NCI-H526 treated with DMSO at 0.1 percent for 48 hours (cell line): ENCODE measurements at regions not wholly inside any gene's neighbourhood (a gene's known extent, or its start where the extent isn't known, plus 50 kb on each side); places are given as distances from the start of the nearest gene placed in this dataset.
A peak's percentile ranks its signal among the peaks of the same experiment; 100 is the strongest.

ENCODE experiments used
- DNase-seq: peaks from one replicate; lab custom pipeline; 2025; lab: John Stamatoyannopoulos, UW

- DNase-seq = no peak
Measured at GRCh38 chr2:216808805-216809425, 50.9 kb downstream of the TNP1 start.

DNA sequence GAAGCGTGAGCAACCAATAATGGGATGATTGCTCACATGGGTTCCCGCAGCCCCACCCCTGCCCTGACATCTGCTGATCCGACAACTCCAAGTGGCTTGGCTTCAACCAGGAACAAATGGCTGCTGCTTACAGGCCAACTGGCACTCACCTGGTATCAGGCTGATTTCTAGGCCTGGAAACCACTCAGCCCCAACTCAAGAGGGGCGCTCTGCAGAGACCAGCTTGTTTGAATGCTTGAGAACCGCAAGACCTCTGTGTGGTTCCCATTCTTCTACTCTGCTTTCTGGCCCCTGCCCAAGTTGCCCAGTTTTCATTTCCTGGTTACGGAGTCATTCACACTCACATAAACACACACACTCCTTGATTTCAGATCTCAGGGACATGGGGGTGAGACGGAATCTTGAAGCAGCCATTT lies 52.0 kb downstream of the TNP1 start:
- no peak for DNase-seq

- DNase-seq = no peak
Measured at GRCh38 chr2:216804357-216805350, 55.2 kb downstream of the TNP1 start.

- DNase-seq = no peak
Measured at GRCh38 chr2:216803791-216804190, 56.1 kb downstream of the TNP1 start.

DNA sequence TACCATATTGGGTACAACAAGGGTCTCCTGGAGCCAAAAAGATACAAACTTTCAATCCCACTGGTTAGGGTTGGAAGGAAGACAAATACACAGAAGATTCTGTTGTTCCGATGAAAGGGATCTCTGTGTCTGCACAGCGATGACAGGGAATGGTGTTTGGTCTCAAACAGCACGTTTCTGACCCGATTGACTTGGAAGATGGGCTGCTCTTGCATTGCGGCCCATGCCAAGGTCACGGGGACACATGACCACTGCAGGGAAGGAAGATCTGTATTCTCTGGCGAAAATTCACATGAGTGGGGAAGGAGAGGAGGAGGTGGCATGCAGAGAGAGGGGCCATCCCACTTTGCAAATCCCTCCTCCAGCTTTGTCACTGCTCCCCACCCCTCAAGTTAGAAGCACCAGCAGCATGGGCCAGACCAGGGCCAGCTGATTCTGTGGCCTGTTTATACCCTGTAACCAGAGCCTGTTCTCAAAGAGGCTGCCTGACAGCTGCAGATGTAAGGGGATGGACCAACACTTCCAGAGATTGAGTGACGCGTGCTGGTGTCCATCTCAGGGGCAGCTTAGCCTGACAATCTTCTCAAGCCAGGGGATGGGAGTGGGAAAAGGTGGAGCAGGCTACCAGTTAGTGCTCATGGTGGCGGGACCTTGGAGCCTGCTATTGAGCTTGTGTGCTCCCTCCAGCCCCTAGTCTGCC lies 57.2 kb downstream of the TNP1 start:
- no peak for DNase-seq

DNA sequence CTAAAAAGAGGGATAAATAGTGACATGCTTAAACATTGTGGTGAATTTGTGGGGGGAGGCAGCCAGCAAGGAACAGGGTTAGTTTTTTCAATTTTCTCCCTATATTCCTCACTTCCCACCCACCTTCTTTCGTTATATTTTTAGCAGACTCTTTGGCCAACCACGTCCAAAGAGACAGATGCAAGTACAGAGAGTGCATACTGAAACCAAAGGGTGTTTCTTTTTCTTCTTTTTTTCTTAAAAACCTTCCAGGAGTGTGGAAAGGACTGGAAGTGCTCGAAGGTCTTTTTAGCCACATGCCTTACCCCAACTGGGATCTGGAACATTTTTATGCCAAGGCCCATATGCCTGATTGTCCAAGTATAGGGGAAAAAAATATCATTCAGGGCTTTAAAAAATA lies 59.0 kb downstream of the TNP1 start:
- no peak for DNase-seq

DNA sequence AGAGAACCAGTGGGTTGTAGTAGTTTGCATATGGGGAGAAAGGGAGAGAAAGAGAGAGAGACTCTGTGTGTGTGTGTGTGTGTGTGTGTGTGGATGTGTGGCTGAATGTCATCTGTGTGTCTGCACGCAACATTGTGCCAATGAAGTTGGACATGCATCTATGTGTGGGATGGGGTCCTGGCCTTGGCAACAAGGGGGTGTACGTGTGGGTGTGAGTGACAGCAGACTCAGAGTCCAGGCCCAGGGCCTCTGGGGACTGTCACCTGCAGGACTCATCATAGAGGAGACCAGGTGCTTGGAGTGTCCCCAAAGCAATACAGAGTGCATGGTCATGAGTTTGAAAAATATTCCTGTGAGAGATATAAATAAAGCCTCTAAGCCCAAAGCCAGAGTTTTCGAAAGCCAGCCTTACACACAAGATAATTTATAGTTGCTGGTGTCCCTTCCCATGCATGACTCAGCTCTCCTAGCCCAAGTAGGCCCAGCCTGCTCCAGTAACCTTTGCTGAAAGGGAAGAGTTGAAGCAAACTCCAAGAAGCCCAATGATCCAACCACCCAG lies 59.9 kb downstream of the TNP1 start:
- no peak for DNase-seq

DNA sequence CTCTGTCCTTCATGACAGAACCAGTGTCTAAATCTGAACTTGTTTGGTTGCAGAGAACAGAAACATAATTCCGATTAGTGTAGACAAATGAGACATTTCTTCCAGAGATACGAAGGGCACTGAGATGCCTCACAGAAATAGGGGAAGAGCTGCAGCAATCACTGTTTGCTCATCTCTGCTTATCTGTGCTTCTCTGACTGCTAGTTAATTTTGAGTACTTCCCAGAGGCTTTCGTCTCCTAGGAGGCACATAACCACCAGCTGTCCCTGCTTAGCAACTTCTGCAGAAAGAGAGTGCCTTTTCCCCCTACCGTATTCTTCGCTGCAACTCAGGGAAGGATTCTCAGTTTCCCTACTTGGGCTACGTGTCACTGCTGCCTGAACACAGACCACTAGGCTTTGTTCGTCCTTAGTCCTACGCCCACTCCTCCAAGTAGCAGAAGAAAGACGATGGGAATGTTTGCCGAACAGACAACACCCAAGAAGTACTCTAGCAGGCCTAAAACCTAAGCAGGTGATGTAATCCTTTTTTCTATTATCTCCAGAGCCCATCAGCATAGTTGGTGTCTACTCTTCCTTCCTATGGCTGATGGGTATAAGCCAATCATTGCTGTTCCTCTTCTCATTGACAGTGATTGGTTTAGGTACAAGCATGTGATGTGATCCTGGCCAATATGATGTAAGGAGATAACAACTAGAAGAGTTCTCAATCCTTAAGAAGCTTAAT lies 63.6 kb downstream of the TNP1 start:
- DNase-seq = no peak

GRCh38 chr2:216793386-216793785 lies 66.5 kb downstream of the TNP1 start:
- DNase-seq = no peak

DNA sequence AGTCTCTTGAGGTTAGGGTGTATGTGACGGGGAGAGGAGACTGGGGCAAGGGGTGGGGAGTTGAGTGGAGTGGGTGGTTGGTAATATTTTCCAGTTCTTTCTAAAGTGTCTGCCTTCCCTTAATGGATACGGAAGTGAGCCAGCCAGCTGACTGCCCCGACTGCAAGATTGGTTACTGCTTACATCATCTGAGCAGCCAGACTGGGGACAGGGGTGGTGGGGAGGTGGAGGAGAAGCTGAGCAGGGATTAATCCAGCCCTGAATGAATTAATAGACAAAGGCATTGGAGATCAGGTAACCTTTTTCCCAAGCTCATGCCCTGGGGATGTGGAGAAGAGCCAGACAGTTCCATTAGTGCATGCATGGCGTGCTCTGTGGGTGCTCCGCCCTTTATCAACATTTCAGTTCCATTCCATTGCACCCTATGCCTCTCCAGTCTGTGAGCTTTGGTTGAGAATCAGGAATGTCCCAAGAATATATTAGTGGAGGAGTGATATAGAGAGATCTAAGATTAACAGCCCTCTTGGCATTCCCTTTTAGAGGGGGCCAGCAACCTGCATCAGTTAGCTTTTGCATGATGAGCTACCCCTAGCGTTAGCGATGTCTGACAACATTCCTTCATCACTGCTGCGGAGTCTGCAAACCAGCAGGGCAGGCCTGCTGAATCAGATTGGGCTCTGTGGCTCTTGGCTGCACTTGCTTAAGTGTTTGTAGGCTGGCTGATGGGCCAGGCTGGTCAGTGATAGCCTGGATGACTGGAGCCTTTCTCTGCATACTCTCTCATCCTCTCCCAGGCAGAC lies 67.4 kb downstream of the TNP1 start:
- DNase-seq = peak; percentile 49

GRCh38 chr2:216791303-216791702 lies 68.6 kb downstream of the TNP1 start:
- DNase-seq = no peak

DNA sequence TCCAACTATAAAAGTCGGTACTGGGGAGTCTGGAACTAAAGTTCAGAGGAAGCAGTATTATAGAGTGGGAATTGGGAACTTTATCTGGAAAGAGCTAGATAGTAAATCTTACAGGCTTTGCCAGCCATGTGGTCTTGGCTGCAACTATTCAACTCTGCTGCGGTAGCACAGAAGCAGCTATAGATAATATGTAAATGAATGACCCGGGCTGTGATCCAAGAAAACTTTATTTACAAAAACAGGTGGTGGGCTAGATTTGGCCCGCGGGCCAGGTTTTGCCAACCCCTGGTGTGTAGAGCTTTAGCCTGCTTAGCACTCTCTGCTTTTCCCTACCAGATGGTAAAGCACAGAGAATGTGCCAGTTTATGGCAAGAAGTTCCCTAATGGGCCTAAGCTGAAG lies 70.8 kb downstream of the TNP1 start:
- DNase-seq = no peak

DNA sequence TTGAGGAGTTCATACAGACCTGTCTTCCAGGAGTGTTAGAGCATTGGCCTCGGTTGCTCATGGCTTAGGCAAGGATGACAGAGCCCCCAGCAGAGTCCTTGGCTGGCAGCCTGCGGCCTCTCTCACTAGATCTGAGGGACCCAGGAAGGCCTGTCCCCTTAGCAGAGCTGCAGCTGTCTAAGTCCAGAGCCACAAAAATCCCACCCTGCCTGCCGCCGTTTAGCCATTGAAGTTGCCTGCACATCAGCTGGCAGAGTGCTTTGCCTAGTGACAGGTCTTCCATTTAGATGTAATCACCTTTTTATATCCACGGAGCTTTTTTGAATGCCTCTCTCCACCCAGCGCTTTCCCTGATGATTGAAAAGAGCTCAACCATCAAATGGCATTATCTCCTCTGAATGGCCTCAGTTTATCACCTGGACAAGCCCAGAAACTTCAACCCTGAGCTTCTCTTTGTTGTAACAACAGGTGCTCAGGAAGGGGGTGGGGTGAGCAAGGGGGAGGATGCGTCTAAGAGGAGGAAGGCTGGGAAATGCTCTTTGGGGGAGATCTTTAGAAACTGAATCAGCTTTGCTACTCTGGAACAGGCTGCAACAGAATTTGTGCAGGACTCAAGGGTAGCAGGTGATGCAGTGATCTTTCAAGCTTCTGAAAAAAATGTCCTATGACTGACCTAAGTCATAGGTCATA lies 71.9 kb downstream of the TNP1 start:
- no peak for DNase-seq

GRCh38 chr2:216786676-216787075 lies 73.2 kb downstream of the TNP1 start:
- DNase-seq = no peak

GRCh38 chr2:216784456-216784855 lies 75.4 kb downstream of the TNP1 start:
- DNase-seq = no peak

DNA sequence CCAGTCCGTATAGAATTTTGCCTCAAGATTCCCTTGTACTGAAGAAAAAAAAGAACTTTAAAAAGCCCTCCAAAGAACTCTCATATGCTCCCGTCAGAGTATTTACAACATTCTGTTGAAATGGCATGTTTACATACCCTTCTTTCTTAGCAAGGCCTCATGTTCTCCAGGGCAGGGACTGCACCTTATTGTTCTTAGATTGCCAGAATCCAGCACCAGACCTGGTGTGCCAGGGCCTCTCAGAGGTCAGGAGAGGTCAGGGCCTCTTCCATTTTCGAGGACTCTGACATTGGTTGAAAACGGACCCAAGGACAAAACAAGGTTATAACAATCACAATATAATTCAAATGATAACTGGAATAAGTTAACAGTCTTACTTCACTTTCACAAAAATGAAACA lies 78.2 kb downstream of the TNP1 start:
- no peak for DNase-seq

- DNase-seq = no peak
Measured at GRCh38 chr2:216780843-216781242, 79.0 kb downstream of the TNP1 start.

DNA sequence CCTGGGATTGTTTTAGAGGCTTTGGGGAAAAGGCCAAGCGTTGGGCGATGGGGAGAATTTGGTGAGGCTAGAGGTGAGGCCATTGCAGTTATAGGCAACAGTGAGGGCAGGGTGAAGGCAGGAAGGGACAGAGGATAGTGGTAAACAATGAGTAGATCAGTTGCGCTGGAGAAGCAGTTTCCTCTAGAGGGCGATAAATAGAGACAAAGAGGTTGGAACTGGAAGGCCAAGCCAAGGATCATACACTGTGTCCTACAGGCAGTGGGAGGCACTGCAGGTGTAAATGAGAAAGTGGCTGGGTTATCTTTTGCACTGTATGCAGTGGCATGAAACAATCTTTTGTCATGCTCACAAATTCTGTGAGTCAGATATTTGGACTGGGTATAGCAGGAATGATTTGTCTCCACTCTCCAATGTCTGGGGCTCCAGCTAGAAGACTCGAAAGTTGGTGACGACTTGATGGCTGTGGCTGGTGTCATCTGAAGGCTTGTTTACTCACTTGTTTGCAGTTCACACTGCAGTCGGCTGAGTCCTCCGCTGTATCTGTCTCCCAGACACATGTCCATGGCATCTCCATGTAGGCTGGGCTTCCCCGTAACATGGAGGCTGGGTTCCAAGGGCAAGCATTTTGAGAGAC lies 82.1 kb downstream of the TNP1 start:
- peak; percentile 63 for DNase-seq

DNA sequence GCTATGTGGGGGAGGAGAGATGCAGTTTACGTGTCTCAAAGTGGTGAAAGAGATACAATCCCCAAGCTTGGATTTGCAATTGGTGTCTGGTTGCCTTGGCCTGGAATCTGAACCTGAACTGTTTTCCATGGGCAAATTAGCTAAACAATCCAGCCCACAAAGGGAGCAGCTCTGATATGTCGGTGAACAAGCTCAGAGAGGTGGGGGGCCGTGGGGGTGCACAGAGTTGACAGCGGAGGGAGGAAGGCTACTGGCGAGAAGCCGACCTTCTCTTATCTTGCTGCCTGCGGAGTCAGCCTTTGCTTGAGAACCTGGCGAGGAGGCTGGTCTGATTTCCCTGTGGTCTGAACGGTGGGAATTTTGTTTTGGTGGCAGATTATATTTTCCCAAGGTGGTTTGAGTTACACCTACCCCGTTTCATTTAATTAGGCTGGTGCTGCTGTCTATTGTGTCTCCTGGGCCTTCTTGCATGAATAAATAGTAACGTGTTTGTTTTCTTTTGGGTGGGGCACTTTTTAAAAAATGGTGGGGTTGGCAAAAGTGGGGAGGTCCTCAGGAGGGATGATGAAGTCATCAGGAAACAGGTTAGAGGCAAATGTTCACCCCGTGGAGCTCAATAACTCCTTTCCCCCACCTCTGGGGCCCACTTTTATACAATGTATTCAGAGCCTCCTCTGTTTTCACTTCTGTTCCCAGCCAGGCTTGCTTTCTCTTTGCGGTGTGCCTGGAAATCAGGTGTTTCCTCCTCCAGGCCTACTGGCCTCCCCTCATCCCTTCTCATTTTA lies 80.9 kb upstream of the IGFBP5 start:
- DNase-seq = no peak
